ENCODE measurements at regions not wholly inside any gene's neighbourhood (a gene's known extent, or its start where the extent isn't known, plus 50 kb on each side); places are given as distances from the start of the nearest gene placed in this dataset.
A peak's percentile ranks its signal among the peaks of the same experiment; 100 is the strongest.
"Not testable (repeated sequence)": the region's sequence is repeated elsewhere in the genome, so short reads cannot be mapped to it uniquely, and the experiment has no call there.

- H3K4me3 Mint-ChIP-seq = no peak overlapping the region
- no peaks in the 10 kb centered on the region for H3K27me3 Mint-ChIP-seq
- DNase-seq (no peak), ATAC-seq (no peak)
- peaks cover 0 to 12% of the 10 kb centered on the region in 2 donors for H3K9me3 Mint-ChIP-seq
- no peak overlapping the region for H3K27ac Mint-ChIP-seq
- H3K4me1 Mint-ChIP-seq = no peaks in the 10 kb centered on the region
Measured at GRCh38 chr6:126721581-126722160, 381.8 kb downstream of the CENPW start.

- no peaks in the 10 kb centered on the region for H3K27me3 Mint-ChIP-seq
- ATAC-seq = no peak
Measured at GRCh38 chr6:126722411-126722810, 382.5 kb downstream of the CENPW start.

GRCh38 chr6:126723541-126724170, 383.7 kb downstream of the CENPW start:
- Mint-ChIP-seq H3K27ac (no peak overlapping the region), H3K9me3 (peaks cover 6 to 23% of the 10 kb centered on the region in 2 donors), H3K4me3 (no peak overlapping the region), H3K27me3 (no peaks in the 10 kb centered on the region), H3K4me1 (no peaks in the 10 kb centered on the region)
- ATAC-seq (no peak), DNase-seq (no peak)

More at GRCh38 chr6:126722411-126722810, 382.5 kb downstream of the CENPW start:
- Mint-ChIP-seq H3K4me3 (no peak overlapping the region), H3K27ac (no peak overlapping the region), H3K9me3 (peaks cover 3 to 17% of the 10 kb centered on the region in 2 donors), H3K4me1 (no peaks in the 10 kb centered on the region)
- DNase-seq = no peak

GRCh38 chr6:126724821-126725220, 384.9 kb downstream of the CENPW start:
- H3K9me3 Mint-ChIP-seq = peaks cover 6 to 23% of the 10 kb centered on the region in 2 donors
- H3K27me3 Mint-ChIP-seq = no peaks in the 10 kb centered on the region
- H3K27ac Mint-ChIP-seq = no peak overlapping the region
- no peak for ATAC-seq
- no peak overlapping the region for H3K4me3 Mint-ChIP-seq
- no peak for DNase-seq
- H3K4me1 Mint-ChIP-seq = no peaks in the 10 kb centered on the region

- H3K4me3 Mint-ChIP-seq, H3K4me1 Mint-ChIP-seq, H3K27ac Mint-ChIP-seq, DNase-seq, H3K27me3 Mint-ChIP-seq, ATAC-seq: not testable (repeated sequence)
- peaks cover 6 to 23% of the 10 kb centered on the region in 2 donors for H3K9me3 Mint-ChIP-seq
Measured at GRCh38 chr6:126726454-126726853, 386.5 kb downstream of the CENPW start.

GRCh38 chr6:126738146-126738545, 380.3 kb upstream of the RSPO3 start:
- DNase-seq (no peak), ATAC-seq (no peak)
- Mint-ChIP-seq H3K27ac (no peak overlapping the region), H3K4me1 (no peaks in the 10 kb centered on the region), H3K4me3 (no peak overlapping the region), H3K27me3 (no peaks in the 10 kb centered on the region), H3K9me3 (no peaks in the 10 kb centered on the region)

- Mint-ChIP-seq H3K4me1 (no peaks in the 10 kb centered on the region), H3K9me3 (peaks cover 0 to under 1% of the 10 kb centered on the region in 2 donors), H3K4me3 (no peak overlapping the region), H3K27me3 (no peaks in the 10 kb centered on the region), H3K27ac (no peak overlapping the region)
- no peak for ATAC-seq
- DNase-seq = no peak
Measured at GRCh38 chr6:126738641-126739040, 379.8 kb upstream of the RSPO3 start.

GRCh38 chr6:126743076-126743475, 375.4 kb upstream of the RSPO3 start:
- H3K4me1 Mint-ChIP-seq = no peaks in the 10 kb centered on the region
- H3K9me3 Mint-ChIP-seq = peaks cover 0 to 5% of the 10 kb centered on the region in 2 donors
- ATAC-seq (no peak), DNase-seq (no peak)
- no peaks in the 10 kb centered on the region for H3K27me3 Mint-ChIP-seq
- H3K4me3 Mint-ChIP-seq = no peak overlapping the region
- H3K27ac Mint-ChIP-seq = peak overlapping the region in 1 of 2 donors; percentile 33

GRCh38 chr6:126747728-126748540, 370.5 kb upstream of the RSPO3 start:
- ATAC-seq (no peak), DNase-seq (no peak)
- Mint-ChIP-seq H3K27me3 (no peaks in the 10 kb centered on the region), H3K27ac (no peak overlapping the region), H3K4me3 (no peak overlapping the region), H3K9me3 (peaks cover 13 to 16% of the 10 kb centered on the region in 2 donors), H3K4me1 (no peaks in the 10 kb centered on the region)

- Mint-ChIP-seq H3K4me1 (no peaks in the 10 kb centered on the region), H3K27ac (no peak overlapping the region), H3K27me3 (no peaks in the 10 kb centered on the region), H3K4me3 (no peak overlapping the region), H3K9me3 (peaks cover 8 to 23% of the 10 kb centered on the region in 2 donors)
- DNase-seq (no peak), ATAC-seq (no peak)
Measured at GRCh38 chr6:126753606-126754005, 364.9 kb upstream of the RSPO3 start.

GRCh38 chr6:126761854-126762253, 356.6 kb upstream of the RSPO3 start:
- ATAC-seq (no peak), DNase-seq (no peak)
- H3K4me1 Mint-ChIP-seq = no peaks in the 10 kb centered on the region
- H3K9me3 Mint-ChIP-seq = no peaks in the 10 kb centered on the region
- no peak overlapping the region for H3K4me3 Mint-ChIP-seq
- H3K27ac Mint-ChIP-seq = no peak overlapping the region
- H3K27me3 Mint-ChIP-seq = no peaks in the 10 kb centered on the region

GRCh38 chr6:126764104-126764503, 354.4 kb upstream of the RSPO3 start:
- H3K27ac Mint-ChIP-seq = no peak overlapping the region
- ATAC-seq (no peak), DNase-seq (no peak)
- no peak overlapping the region for H3K4me3 Mint-ChIP-seq
- no peaks in the 10 kb centered on the region for H3K9me3 Mint-ChIP-seq
- H3K27me3 Mint-ChIP-seq = no peaks in the 10 kb centered on the region
- H3K4me1 Mint-ChIP-seq = no peaks in the 10 kb centered on the region

GRCh38 chr6:126764671-126765070, 353.8 kb upstream of the RSPO3 start:
- no peak for DNase-seq
- no peaks in the 10 kb centered on the region for H3K9me3 Mint-ChIP-seq
- H3K27me3 Mint-ChIP-seq = no peaks in the 10 kb centered on the region
- H3K4me3 Mint-ChIP-seq = no peak overlapping the region
- ATAC-seq = no peak
- no peaks in the 10 kb centered on the region for H3K4me1 Mint-ChIP-seq
- no peak overlapping the region for H3K27ac Mint-ChIP-seq

- DNase-seq (no peak), ATAC-seq (no peak)
- no peak overlapping the region for H3K27ac Mint-ChIP-seq
- H3K4me1 Mint-ChIP-seq = no peaks in the 10 kb centered on the region
- no peaks in the 10 kb centered on the region for H3K9me3 Mint-ChIP-seq
- no peaks in the 10 kb centered on the region for H3K27me3 Mint-ChIP-seq
- H3K4me3 Mint-ChIP-seq = no peak overlapping the region
Measured at GRCh38 chr6:126766820-126767219, 351.7 kb upstream of the RSPO3 start.

- no peak overlapping the region for H3K4me3 Mint-ChIP-seq
- no peaks in the 10 kb centered on the region for H3K27me3 Mint-ChIP-seq
- no peak for DNase-seq
- no peak for ATAC-seq
- no peaks in the 10 kb centered on the region for H3K4me1 Mint-ChIP-seq
- H3K27ac Mint-ChIP-seq = no peak overlapping the region
- no peaks in the 10 kb centered on the region for H3K9me3 Mint-ChIP-seq
Measured at GRCh38 chr6:126767711-126768110, 350.8 kb upstream of the RSPO3 start.

- Mint-ChIP-seq H3K27ac (no peak overlapping the region), H3K9me3 (no peaks in the 10 kb centered on the region)
Measured at GRCh38 chr6:126770176-126770575, 348.3 kb upstream of the RSPO3 start.

More at GRCh38 chr6:126770176-126770575, 348.3 kb upstream of the RSPO3 start:
- no peaks in the 10 kb centered on the region for H3K4me1 Mint-ChIP-seq
- ATAC-seq = no peak
- DNase-seq = no peak
- H3K4me3 Mint-ChIP-seq = no peak overlapping the region
- peaks cover 6% of the 10 kb centered on the region for H3K27me3 Mint-ChIP-seq

All from stimulated activated naive CD8-positive, alpha-beta T cell treated with anti-CD3 and anti-CD28 coated beads, Interleukin-15, amount 100 ng/mL, for 72 hours (primary cell).